GM19351 (cell line): ENCODE measurements at regions not wholly inside any gene's neighbourhood (a gene's known extent, or its start where the extent isn't known, plus 50 kb on each side); places are given as distances from the start of the nearest gene placed in this dataset.
"Not testable (repeated sequence)": the region's sequence is repeated elsewhere in the genome, so short reads cannot be mapped to it uniquely, and the experiment has no call there.

ENCODE experiments used
- ATAC-seq: cut with Tn5 transposase; IDR thresholded peaks from one replicate; pipeline ENCODE4 v1.9.1; 2021; ENCODE audit warnings: mild to moderate bottlenecking, moderate library complexity; ENCODE audit not compliant: unreplicated experiment

GRCh38 chr12:9313479-9313878 lies 105.3 kb upstream of the PZP start:
- not testable (repeated sequence) for ATAC-seq

GRCh38 chr12:9312406-9313392 lies 104.5 kb upstream of the PZP start:
- ATAC-seq: not testable (repeated sequence)

GRCh38 chr12:9311454-9311853 lies 103.3 kb upstream of the PZP start:
- not testable (repeated sequence) for ATAC-seq

- not testable (repeated sequence) for ATAC-seq
Observed at GRCh38 chr12:9310645-9311044, 102.5 kb upstream of the PZP start.

- ATAC-seq: peak; percentile 93
Observed at GRCh38 chr12:9309749-9310148, 101.6 kb upstream of the PZP start.

- peak; percentile 56 for ATAC-seq
Observed at GRCh38 chr12:9308745-9309144, 100.5 kb upstream of the PZP start.

GRCh38 chr12:9308163-9308562 lies 100.0 kb upstream of the PZP start:
- ATAC-seq: not testable (repeated sequence)

- ATAC-seq: not testable (repeated sequence)
Observed at GRCh38 chr12:9307255-9307654, 99.1 kb upstream of the PZP start.

GRCh38 chr12:9306004-9306403 lies 97.8 kb upstream of the PZP start:
- ATAC-seq: not testable (repeated sequence)

GRCh38 chr12:9304540-9304939 lies 96.3 kb upstream of the PZP start:
- ATAC-seq: not testable (repeated sequence)

- ATAC-seq: not testable (repeated sequence)
Observed at GRCh38 chr12:9295872-9296271, 87.7 kb upstream of the PZP start.

- ATAC-seq: not testable (repeated sequence)
Observed at GRCh38 chr12:9294072-9294620, 86.0 kb upstream of the PZP start.

- not testable (repeated sequence) for ATAC-seq
Observed at GRCh38 chr12:9293391-9293790, 85.2 kb upstream of the PZP start.

- not testable (repeated sequence) for ATAC-seq
Observed at GRCh38 chr12:9289984-9290383, 81.8 kb upstream of the PZP start.

- peak; percentile 24 for ATAC-seq
Observed at GRCh38 chr12:9284724-9285123, 76.5 kb upstream of the PZP start.

GRCh38 chr12:9284197-9284596 lies 76.0 kb upstream of the PZP start:
- peak; percentile 27 for ATAC-seq

- ATAC-seq: peak; percentile 72
Observed at GRCh38 chr12:9283346-9284095, 75.3 kb upstream of the PZP start.

GRCh38 chr12:9276990-9277389 lies 68.8 kb upstream of the PZP start:
- ATAC-seq: no peak

- no peak for ATAC-seq
Observed at GRCh38 chr12:9273276-9273675, 65.1 kb upstream of the PZP start.

- no peak for ATAC-seq
Observed at GRCh38 chr12:9271875-9272274, 63.7 kb upstream of the PZP start.

GRCh38 chr12:9264546-9264945 lies 56.4 kb upstream of the PZP start:
- ATAC-seq: no peak
